Spinal cord (tissue), 9 donors: ENCODE measurements at regions not wholly inside any gene's neighbourhood (a gene's known extent, or its start where the extent isn't known, plus 50 kb on each side); places are given as distances from the start of the nearest gene placed in this dataset.
A peak's percentile ranks its signal among the peaks of the same experiment; 100 is the strongest.

Source experiments
- DNase-seq, 6 donors: peaks; one replicate each; pipeline versions ENCODE4 v3.0.0 to v3.0.0-alpha.2; 2013 to 2015; ENCODE audit warnings: low spot score in 6 of 6, low read depth in 4 of 6
- H3K27ac ChIP-seq: one replicate; pipeline ENCODE4 v1.5.1; 2013; ENCODE audit warnings: low read depth, low read length, control low read depth
- H3K27me3 ChIP-seq: one replicate; pipeline ENCODE4 v1.6.1; 2013; ENCODE audit warnings: low read length; ENCODE audit not compliant: control insufficient read depth, insufficient read depth
- H3K36me3 ChIP-seq: one replicate; pipeline ENCODE4 v1.6.1; 2013; ENCODE audit warnings: low read length; ENCODE audit not compliant: control insufficient read depth, insufficient read depth
- H3K4me1 ChIP-seq: one replicate; pipeline ENCODE4 v1.6.1; 2013; ENCODE audit warnings: low read length; ENCODE audit not compliant: control insufficient read depth, insufficient read depth
- H3K4me3 ChIP-seq: one replicate; pipeline ENCODE4 v1.5.1; 2013; ENCODE audit warnings: low read depth, low read length, control low read depth
- H3K9me3 ChIP-seq: one replicate; pipeline ENCODE4 v1.6.1; 2013; ENCODE audit warnings: low read length; ENCODE audit not compliant: control insufficient read depth, insufficient read depth
- WGBS: methylation state at CpG from one replicate; pipeline ENCODE4 v1.1.5; 2013; ENCODE audit warnings: missing lambda C conversion rate; ENCODE audit not compliant: insufficient coverage; 5-methylcytosine and 5-hydroxymethylcytosine counted together
- donor health status: healthy.

- no CpG with 5 or more reads among the region's 3 CpGs for WGBS
- no peaks in the 10 kb centered on the region for H3K27me3 ChIP-seq
- no peaks in the 10 kb centered on the region for H3K36me3 ChIP-seq
- no peaks in the 10 kb centered on the region for H3K9me3 ChIP-seq
- H3K27ac ChIP-seq, result no peak overlapping the region
- no peak overlapping the region for H3K4me3 ChIP-seq
- peak in 3 of 6 donors; percentile 6 to 54 (median 38) for DNase-seq
- no peaks in the 10 kb centered on the region for H3K4me1 ChIP-seq
These were observed 272.9 kb downstream of the IRS1 start for GRCh38 chr2:226526716-226527115.

GRCh38 chr2:226524381-226524843 is 275.2 kb downstream of the IRS1 start:
- Histone ChIP-seq H3K27ac (no peak overlapping the region), H3K4me1 (no peaks in the 10 kb centered on the region), H3K9me3 (no peaks in the 10 kb centered on the region), H3K27me3 (no peaks in the 10 kb centered on the region), H3K4me3 (no peak overlapping the region), H3K36me3 (no peaks in the 10 kb centered on the region)
- 96% methylated on average over 2 of the region's 2 CpGs for WGBS
- DNase-seq, result no peak

DNA sequence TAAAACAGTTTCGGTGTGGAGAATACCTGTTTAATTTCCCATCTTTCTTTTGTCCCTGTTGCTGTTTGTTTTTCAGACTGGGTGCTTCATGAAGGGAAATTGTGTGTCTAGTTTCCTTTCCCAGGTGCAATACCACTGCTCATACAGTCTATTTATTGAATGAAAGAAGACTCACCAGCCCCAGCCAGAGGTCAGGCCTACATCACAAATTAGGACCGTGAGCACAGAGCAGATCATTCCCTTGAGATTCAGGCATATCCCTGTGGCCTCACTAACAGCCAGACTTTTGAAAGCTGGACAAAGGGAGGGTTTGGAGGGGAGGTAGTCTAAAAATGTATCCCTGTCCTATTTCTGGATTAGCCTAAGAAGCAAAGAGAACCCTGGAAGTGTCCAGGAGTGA is 278.9 kb downstream of the IRS1 start:
- no peaks in the 10 kb centered on the region for H3K36me3 ChIP-seq
- no peaks in the 10 kb centered on the region for H3K9me3 ChIP-seq
- no peaks in the 10 kb centered on the region for H3K4me1 ChIP-seq
- WGBS, result no CpG with 5 or more reads among the region's 2 CpGs
- DNase-seq, result no peak
- H3K4me3 ChIP-seq, result no peak overlapping the region
- H3K27ac ChIP-seq, result no peak overlapping the region
- H3K27me3 ChIP-seq, result no peaks in the 10 kb centered on the region

GRCh38 chr2:226515344-226516055 is 284.1 kb downstream of the IRS1 start:
- Histone ChIP-seq H3K27me3 (no peaks in the 10 kb centered on the region), H3K36me3 (no peaks in the 10 kb centered on the region), H3K4me1 (no peaks in the 10 kb centered on the region), H3K4me3 (no peak overlapping the region), H3K9me3 (no peaks in the 10 kb centered on the region), H3K27ac (no peak overlapping the region)
- no CpG with 5 or more reads among the region's 4 CpGs for WGBS
- no peak for DNase-seq

DNA sequence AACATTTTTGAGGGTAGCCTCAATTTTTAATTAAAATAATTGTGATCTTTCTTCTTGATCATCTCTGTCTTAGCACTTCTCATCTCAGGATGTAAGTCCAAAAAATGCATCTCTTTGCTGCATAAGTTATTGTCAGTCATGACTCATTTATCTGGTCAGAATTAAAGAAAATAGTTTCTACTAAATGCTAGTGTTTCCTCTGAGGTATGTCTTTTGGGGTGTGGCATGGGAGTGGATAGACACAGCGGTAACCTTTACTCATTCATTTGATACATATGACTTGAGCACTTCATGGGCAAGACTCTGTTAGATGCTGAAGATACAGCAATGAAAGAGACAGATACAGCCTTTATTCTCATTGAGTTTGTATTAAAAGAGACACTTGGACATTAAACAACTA is 284.7 kb downstream of the IRS1 start:
- H3K27ac ChIP-seq, result no peak overlapping the region
- WGBS, result no CpG with 5 or more reads among the region's 1 CpG
- DNase-seq, result no peak
- no peaks in the 10 kb centered on the region for H3K9me3 ChIP-seq
- no peak overlapping the region for H3K4me3 ChIP-seq
- no peaks in the 10 kb centered on the region for H3K36me3 ChIP-seq
- H3K4me1 ChIP-seq, result no peaks in the 10 kb centered on the region
- H3K27me3 ChIP-seq, result no peaks in the 10 kb centered on the region

DNA sequence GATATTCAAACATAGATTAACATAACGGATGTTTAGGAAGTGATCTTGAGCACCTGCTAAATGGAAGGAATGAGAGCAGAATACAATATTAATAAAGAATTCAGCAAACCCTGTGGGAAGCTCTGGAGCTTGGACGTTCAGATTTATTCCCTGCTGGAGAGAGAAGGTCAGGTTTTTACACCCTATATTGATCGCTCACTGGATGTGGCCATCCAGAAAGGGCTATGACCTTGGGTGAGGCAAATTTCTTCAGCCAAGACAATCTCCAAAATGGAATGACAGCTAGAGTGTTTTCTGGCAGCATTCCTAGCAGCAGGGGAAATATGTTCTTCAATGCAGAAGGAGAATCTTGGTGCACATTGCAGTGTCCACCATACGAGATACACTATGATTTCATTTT is 288.3 kb downstream of the IRS1 start:
- DNase-seq, result peak in 1 of 6 donors; percentile 43
- Histone ChIP-seq H3K9me3 (no peaks in the 10 kb centered on the region), H3K27me3 (no peaks in the 10 kb centered on the region), H3K4me1 (no peaks in the 10 kb centered on the region), H3K27ac (no peak overlapping the region), H3K4me3 (no peak overlapping the region), H3K36me3 (no peaks in the 10 kb centered on the region)
- 100% methylated on average over 1 of the region's 4 CpGs for WGBS

DNA sequence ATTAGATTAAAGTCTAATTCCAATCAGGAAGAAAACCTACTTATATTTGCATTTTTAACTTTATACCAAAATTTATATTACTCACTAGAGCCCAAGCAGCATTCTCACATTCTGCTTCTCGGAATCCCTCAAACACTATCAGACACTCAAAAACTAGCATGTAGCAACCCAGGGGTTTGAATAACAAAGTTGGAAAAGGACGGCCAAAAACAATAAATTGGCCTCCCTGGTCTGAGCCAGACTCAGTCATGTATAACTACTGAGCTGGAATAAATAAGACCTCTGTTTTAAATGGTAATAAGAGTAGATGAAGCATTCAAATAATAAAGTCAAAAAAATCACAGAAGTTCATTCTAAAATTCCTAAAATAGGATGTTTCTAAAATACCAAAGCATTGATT is 290.9 kb downstream of the IRS1 start:
- Histone ChIP-seq H3K27ac (no peak overlapping the region), H3K27me3 (no peaks in the 10 kb centered on the region), H3K36me3 (no peaks in the 10 kb centered on the region), H3K4me3 (no peak overlapping the region), H3K4me1 (no peaks in the 10 kb centered on the region), H3K9me3 (no peaks in the 10 kb centered on the region)
- peak in 1 of 6 donors; percentile 54 for DNase-seq
- no CpG with 5 or more reads among the region's 2 CpGs for WGBS

GRCh38 chr2:226508005-226508404 is 291.6 kb downstream of the IRS1 start:
- 100% methylated on average over 1 of the region's 3 CpGs for WGBS
- H3K4me3 ChIP-seq, result no peak overlapping the region
- no peaks in the 10 kb centered on the region for H3K9me3 ChIP-seq
- H3K4me1 ChIP-seq, result no peaks in the 10 kb centered on the region
- H3K27ac ChIP-seq, result no peak overlapping the region
- no peaks in the 10 kb centered on the region for H3K36me3 ChIP-seq
- H3K27me3 ChIP-seq, result no peaks in the 10 kb centered on the region
- no peak for DNase-seq

DNA sequence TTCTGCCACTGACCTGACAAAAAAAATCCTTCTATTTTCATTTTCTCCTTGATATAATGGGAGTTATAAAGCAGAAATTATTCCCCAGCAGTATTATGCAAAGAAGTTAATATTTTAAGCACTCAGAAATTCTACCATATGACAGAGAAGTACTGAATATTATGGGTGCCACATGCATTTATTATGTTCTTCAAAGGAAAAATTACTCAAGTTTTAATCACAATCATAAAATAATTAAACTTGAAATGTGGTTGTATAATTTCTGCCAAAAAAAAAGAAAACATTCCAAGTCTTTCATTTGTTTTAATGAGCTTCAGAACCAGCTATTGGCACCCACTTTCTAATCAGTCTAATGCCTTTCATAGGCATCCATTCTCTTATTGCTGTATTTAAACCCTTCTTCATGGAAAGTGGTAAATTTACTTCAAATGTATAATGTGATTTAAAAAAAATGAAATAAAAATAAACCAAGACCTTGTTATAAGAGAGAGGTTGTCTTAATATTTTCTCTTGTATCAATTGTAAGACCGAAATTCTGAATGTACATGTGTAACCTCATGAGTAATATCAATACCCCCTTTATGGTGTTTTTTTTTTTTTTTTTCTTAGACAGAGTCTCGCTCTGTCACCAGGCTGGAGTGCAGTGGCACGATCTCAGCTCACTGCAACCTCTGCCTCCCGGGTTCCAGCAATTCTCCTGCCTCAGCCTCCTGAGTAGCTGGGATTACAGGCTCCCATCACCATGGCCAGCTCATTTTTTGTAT is 302.3 kb downstream of the IRS1 start:
- DNase-seq, result peak in 2 of 6 donors; percentile 21 to 70
- no CpG with 5 or more reads among the region's 4 CpGs for WGBS
- no peaks in the 10 kb centered on the region for H3K27me3 ChIP-seq

GRCh38 chr2:226496273-226496550 is 303.4 kb downstream of the IRS1 start:
- no peaks in the 10 kb centered on the region for H3K9me3 ChIP-seq
- H3K36me3 ChIP-seq, result no peaks in the 10 kb centered on the region
- DNase-seq, result peak in 2 of 6 donors; percentile 48 to 70
- 44% methylated on average over 1 of the region's 2 CpGs for WGBS
- no peak overlapping the region for H3K27ac ChIP-seq
- no peak overlapping the region for H3K4me3 ChIP-seq
- H3K27me3 ChIP-seq, result no peaks in the 10 kb centered on the region
- peaks cover 8% of the 10 kb centered on the region for H3K4me1 ChIP-seq

More for the DNA sequence above, 302.3 kb downstream of the IRS1 start:
- H3K9me3 ChIP-seq, result peaks cover 1% of the 10 kb centered on the region
- H3K4me1 ChIP-seq, result peaks cover 8% of the 10 kb centered on the region
- no peak overlapping the region for H3K27ac ChIP-seq
- H3K36me3 ChIP-seq, result no peaks in the 10 kb centered on the region
- H3K4me3 ChIP-seq, result no peak overlapping the region
